ENCODE measurements at regions not wholly inside any gene's neighbourhood (a gene's known extent, or its start where the extent isn't known, plus 50 kb on each side); places are given as distances from the start of the nearest gene placed in this dataset.

DNA sequence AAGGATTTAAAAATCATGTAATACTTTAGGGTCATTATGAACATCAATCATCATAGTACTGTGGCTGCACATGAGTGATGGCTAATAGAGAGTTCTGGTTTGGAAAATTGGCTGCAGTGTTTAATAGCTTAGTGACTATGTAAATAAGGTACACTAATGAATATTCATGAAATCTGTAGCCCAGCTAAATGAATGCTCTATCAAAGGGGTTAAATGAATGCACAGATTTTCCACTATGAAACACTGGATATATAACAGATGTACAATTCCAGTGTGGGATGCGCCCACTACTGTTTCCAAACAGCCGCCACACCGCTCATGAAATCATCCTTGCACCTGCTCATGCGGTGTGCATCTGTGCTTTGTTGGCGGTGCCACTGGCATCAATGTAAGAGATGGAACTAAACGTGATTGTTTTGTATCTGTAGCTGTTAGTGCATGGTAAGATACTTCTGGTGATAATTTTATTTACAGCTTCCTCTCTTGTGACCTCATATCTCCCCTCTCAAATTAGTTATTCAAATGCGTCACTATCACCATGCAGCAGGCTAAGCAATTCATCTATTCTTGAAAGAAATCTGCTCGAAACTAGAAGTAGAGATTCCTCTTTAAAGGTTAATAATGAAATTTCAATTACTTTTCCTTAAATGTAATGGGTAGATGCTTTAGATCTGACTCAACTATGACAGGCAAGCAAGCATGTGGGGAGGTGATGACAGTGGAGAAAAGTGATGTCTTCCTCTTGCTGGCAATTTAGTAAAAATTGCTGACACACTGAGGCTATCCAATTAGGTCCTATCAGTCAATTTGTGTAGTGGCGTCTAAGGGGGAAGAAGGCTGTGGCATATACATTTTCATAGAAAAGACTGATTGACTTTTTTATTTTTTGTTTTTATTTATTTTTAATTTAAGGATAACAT lies 433.6 kb downstream of the AEBP2 start:
- H3K36me3 ChIP-seq: no peaks in the 10 kb centered on the region
- no peaks in the 10 kb centered on the region for H3K9me3 ChIP-seq
- TF ChIP-seq CTCF (IDR thresholded peaks at IDR 0.05): no peak
- H3K27ac ChIP-seq: no peak overlapping the region
- no peaks in the 10 kb centered on the region for H3K4me1 ChIP-seq
- DNase-seq: no peak
- H3K9ac ChIP-seq (ENCODE audit: low read depth in 2 of 2, low read length in 2 of 2): no peak overlapping the region
- H3K4me3 ChIP-seq: no peak overlapping the region
- intact Hi-C loops (cut with DNase I): no loop called here
- no peaks in the 10 kb centered on the region for H3K27me3 ChIP-seq

DNA sequence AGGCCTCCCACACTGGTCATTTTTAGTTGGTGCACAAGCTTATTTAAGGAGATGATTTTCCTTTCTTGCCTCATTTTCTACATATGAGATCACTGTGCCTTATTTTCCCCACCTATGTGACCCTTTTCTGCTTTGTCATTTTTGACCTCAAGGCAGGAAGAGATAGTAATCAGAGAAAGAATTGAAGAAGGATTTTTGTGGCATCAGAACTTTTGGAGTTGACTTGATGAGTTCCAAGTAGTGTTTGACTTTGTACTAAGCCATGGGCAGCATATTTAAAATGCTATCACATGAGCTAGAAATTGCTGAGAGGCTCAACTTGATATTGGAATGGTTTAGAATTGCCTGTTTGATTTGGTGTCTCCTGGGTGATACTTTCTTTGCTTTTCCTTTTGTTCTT lies 440.8 kb downstream of the AEBP2 start:
- intact Hi-C loops (cut with DNase I): no loop called here

GRCh38 chr12:19880721-19881120 lies 441.4 kb downstream of the AEBP2 start:
- intact Hi-C loops (cut with DNase I): no loop called here
- TF ChIP-seq CTCF (IDR thresholded peaks at IDR 0.05): no peak

More for the DNA sequence above, 440.8 kb downstream of the AEBP2 start:
- Histone ChIP-seq H3K9ac (ENCODE audit: low read depth in 2 of 2, low read length in 2 of 2) (no peak overlapping the region), H3K4me1 (no peaks in the 10 kb centered on the region), H3K27me3 (no peaks in the 10 kb centered on the region), H3K36me3 (no peaks in the 10 kb centered on the region), H3K9me3 (no peaks in the 10 kb centered on the region), H3K4me3 (no peak overlapping the region), H3K27ac (no peak overlapping the region)
- no peak for TF ChIP-seq CTCF (IDR thresholded peaks at IDR 0.05)
- no peak for DNase-seq

GRCh38 chr12:19882346-19882745 lies 443.1 kb downstream of the AEBP2 start:
- no peak for TF ChIP-seq CTCF (IDR thresholded peaks at IDR 0.05)
- Histone ChIP-seq H3K27ac (no peak overlapping the region), H3K9ac (ENCODE audit: low read depth in 2 of 2, low read length in 2 of 2) (no peak overlapping the region), H3K4me1 (no peaks in the 10 kb centered on the region), H3K9me3 (no peaks in the 10 kb centered on the region), H3K4me3 (no peak overlapping the region), H3K36me3 (no peaks in the 10 kb centered on the region), H3K27me3 (no peaks in the 10 kb centered on the region)
- intact Hi-C loops (cut with DNase I): no loop called here
- no peak for DNase-seq

More at GRCh38 chr12:19880721-19881120, 441.4 kb downstream of the AEBP2 start:
- H3K27ac ChIP-seq: no peak overlapping the region
- H3K27me3 ChIP-seq: no peaks in the 10 kb centered on the region
- H3K4me1 ChIP-seq: no peaks in the 10 kb centered on the region
- H3K9ac ChIP-seq (ENCODE audit: low read depth in 2 of 2, low read length in 2 of 2): no peak overlapping the region
- no peak for DNase-seq
- no peak overlapping the region for H3K4me3 ChIP-seq
- H3K36me3 ChIP-seq: no peaks in the 10 kb centered on the region
- no peaks in the 10 kb centered on the region for H3K9me3 ChIP-seq

DNA sequence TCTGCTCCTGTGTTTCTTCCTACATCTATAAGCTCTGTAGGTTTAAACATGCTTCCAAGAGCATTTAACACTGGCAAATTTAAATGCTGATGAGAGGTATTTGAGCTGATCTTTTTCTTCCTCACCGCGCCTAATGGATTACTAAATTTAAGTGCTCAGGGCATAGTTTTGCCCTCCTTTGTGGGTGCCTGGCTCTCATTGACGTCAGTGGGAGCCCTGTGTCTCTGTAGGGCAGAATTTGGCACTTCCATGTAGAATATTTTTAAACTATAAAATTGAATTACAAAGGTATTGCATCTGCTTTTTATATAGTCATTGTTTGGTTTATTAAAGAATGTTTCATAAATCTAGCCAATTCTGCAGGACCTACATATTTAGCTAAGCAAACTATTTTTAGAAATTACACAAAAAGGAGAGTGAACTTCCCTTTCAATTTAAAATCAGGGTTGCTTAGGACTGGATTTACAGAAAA lies 444.8 kb downstream of the AEBP2 start:
- no peaks in the 10 kb centered on the region for H3K4me1 ChIP-seq
- no peaks in the 10 kb centered on the region for H3K27me3 ChIP-seq
- DNase-seq: no peak
- H3K4me3 ChIP-seq: no peak overlapping the region
- no peak overlapping the region for H3K27ac ChIP-seq
- H3K9ac ChIP-seq (ENCODE audit: low read depth in 2 of 2, low read length in 2 of 2): no peak overlapping the region
- no peaks in the 10 kb centered on the region for H3K9me3 ChIP-seq
- TF ChIP-seq CTCF (IDR thresholded peaks at IDR 0.05): no peak
- intact Hi-C loops (cut with DNase I): no loop called here
- H3K36me3 ChIP-seq: no peaks in the 10 kb centered on the region

Data from colonic mucosa (tissue), 4 donors.